ENCODE measurements at regions not wholly inside any gene's neighbourhood (a gene's known extent, or its start where the extent isn't known, plus 50 kb on each side); places are given as distances from the start of the nearest gene placed in this dataset.
"Not testable (repeated sequence)": the region's sequence is repeated elsewhere in the genome, so short reads cannot be mapped to it uniquely, and the experiment has no call there.

DNA sequence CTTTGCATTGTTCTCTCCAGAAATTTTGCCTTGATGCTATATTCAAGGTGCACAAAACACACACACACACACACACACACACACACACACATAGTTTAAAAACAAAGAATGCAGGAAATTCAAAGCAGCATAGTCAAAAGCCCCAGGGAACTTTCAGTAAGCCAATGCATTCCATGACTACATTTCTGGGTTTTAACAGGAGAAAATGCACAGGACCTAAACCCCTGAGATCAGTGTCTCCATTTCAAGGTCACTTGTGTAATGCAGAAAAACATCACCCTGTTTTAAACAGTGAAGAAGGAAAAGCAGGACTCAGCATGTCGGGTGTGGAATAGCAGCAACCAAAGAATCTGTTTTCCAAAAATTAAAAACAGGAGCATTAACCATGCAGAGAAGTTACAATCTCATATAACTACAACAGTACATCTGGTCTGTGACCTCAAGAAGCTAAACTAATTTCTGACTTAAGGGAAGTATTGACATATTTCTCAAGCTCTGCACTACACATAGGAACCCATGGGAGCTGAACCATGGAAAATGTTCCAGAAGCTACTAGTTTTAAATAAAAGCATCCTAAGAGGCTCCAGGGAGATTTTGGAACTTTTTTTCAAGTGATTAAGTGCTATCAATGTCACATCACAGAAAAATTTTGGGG lies 296.7 kb downstream of the HINT1 start:
- no peaks in the 10 kb centered on the region for H3K27me3 ChIP-seq
- no peak overlapping the region for H3K27ac ChIP-seq
- DNase-seq (no peak), ATAC-seq (no peak), FAIRE-seq (no peak)
- TF ChIP-seq, protein P1, sequence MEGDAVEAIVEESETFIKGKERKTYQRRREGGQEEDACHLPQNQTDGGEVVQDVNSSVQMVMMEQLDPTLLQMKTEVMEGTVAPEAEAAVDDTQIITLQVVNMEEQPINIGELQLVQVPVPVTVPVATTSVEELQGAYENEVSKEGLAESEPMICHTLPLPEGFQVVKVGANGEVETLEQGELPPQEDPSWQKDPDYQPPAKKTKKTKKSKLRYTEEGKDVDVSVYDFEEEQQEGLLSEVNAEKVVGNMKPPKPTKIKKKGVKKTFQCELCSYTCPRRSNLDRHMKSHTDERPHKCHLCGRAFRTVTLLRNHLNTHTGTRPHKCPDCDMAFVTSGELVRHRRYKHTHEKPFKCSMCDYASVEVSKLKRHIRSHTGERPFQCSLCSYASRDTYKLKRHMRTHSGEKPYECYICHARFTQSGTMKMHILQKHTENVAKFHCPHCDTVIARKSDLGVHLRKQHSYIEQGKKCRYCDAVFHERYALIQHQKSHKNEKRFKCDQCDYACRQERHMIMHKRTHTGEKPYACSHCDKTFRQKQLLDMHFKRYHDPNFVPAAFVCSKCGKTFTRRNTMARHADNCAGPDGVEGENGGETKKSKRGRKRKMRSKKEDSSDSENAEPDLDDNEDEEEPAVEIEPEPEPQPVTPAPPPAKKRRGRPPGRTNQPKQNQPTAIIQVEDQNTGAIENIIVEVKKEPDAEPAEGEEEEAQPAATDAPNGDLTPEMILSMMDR (IDR thresholded peaks at IDR 0.05): no peak
- no peaks in the 10 kb centered on the region for H3K36me3 ChIP-seq
- no peaks in the 10 kb centered on the region for H3K9me3 ChIP-seq
- H3K4me3 ChIP-seq: no peak overlapping the region
- intact Hi-C loops (cut with DNase I): no loop called here
- H3K4me1 ChIP-seq: no peaks in the 10 kb centered on the region
- WGBS, 2 donors: 54 to 55% methylated on average over 1 of the region's 1 CpG

DNA sequence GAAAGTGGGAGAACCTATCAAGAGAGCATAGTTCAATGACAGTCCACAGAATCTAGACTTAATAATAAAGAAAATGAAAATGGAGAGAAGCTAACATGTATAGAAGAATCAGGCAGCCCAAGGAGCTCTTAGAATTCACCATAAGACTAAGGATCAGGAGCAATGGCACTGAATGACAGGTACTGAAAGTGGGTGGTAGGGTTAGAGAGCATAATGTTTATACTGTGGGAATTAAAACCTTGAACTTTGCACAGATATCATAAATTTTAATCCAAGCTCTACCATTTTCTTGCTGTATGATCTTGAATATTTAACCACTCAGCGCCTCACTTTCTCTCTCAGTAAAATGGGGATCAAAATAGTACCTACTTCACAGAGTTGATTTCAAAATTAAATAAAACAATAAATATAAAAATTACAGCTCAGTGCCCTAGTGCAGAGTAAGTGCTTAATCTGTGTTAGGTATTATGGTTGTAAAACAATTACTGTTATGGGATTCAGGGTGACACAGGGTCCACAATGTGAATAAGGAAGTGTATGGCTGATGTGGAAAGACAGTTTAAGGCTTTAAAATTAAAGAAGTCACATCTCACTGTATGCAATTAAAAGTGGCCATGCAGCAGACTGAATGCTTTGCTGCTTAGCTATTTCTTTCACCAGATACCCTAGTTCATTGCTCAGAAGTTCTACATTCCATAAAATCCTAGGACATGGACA lies 319.8 kb downstream of the HINT1 start:
- intact Hi-C loops (cut with DNase I): no loop called here
- no peaks in the 10 kb centered on the region for H3K27me3 ChIP-seq
- ATAC-seq (no peak), DNase-seq (no peak), FAIRE-seq (no peak)
- 63 to 77% methylated on average over 1 of the region's 1 CpG for WGBS, 2 donors
- no peaks in the 10 kb centered on the region for H3K9me3 ChIP-seq
- no peaks in the 10 kb centered on the region for H3K36me3 ChIP-seq
- TF ChIP-seq, protein P1 (IDR thresholded peaks at IDR 0.05): no peak
- H3K4me3 ChIP-seq: no peak overlapping the region
- H3K27ac ChIP-seq: no peak overlapping the region
- H3K4me1 ChIP-seq: no peaks in the 10 kb centered on the region

DNA sequence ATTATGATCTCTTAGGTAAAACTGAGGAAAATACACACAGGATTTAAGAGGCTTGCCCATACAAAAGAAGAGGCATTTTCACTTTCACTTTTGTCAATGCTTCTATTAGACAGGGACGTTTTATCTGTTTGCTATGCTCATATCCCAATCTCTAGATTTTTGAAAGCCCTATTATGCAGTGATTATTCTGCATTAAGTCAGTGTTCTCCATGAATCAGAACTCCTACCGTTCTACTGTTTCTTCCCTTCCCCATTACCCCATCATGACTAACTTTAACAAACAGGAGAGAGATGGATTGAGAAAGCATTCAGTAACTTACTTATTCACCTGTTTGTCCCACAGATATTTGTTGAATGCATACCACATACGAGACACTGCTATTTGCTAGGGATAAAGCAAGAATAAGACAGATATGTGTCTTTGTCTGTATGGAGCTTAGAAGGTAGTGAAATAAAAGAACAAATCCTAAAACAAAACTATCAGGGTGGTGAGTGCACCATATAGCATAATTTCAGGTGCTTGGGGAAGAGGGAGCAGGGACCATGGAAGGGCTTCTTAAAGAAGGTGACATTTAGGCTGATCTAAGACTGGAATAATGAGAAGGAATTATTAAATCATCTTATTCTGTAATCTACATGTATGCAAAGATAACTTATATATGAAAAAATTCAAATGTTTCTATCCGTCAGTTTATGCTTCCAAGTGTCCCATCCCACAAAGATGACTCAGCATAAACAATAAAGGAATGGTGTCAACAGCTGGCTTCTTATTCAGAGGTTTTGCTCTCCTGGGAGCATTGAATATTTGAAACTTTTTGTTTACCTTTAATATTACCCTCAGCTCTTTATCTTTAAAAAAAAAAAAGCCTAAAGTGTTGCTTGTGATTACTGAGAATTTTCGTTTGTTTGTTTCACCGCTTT lies 328.1 kb downstream of the HINT1 start:
- FAIRE-seq: peak; percentile 34
- ATAC-seq: peak in 3 of 4 donors; percentile 31 to 70 (median 67)
- no peak for DNase-seq
- no peak overlapping the region for H3K27ac ChIP-seq
- TF ChIP-seq, protein P1 (IDR thresholded peaks at IDR 0.05): no peak
- intact Hi-C loops (cut with DNase I): no loop called here
- H3K4me3 ChIP-seq: peak overlapping the region in 1 of 4 donors; percentile 32
- no peaks in the 10 kb centered on the region for H3K4me1 ChIP-seq
- H3K9me3 ChIP-seq: no peaks in the 10 kb centered on the region
- 30 to 31% methylated on average over 6 of the region's 6 CpGs for WGBS, 2 donors
- no peaks in the 10 kb centered on the region for H3K27me3 ChIP-seq
- no peaks in the 10 kb centered on the region for H3K36me3 ChIP-seq

DNA sequence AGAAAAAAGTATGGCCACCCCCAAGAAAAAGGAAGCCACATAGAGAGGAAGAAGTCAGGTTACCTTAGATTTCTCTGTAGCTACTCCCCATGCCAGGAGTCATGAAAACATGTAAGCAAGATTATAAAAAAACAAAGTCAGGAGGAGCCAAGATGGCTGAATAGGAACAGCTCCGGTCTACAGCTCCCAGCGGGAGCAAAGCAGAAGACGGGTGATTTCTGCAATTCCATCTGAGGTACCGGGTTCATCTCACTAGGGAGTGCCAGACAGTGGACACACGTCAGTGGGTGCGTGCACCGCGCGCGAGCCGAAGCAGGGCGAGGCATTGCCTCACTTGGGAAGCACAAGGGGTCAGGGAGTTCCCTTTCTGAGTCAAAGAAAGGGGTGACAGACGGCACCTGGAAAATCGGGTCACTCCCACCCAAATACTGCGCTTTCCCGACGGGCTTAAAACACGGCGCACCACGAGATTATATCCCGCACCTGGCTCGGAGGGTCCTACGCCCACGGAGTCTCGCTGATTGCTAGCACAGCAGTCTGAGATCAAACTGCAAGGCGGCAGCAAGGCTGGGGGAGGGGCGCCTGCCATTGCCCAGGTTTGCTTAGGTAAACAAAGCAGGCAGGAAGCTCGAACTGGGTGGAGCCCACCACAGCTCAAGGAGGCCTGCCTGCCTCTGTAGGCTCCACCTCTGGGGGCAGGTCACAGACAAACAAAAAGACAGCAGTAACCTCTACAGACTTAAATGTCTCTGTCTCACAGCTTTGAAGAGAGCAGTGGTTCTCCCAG lies 347.3 kb downstream of the HINT1 start:
- intact Hi-C loops (cut with DNase I): not testable (repeated sequence)

DNA sequence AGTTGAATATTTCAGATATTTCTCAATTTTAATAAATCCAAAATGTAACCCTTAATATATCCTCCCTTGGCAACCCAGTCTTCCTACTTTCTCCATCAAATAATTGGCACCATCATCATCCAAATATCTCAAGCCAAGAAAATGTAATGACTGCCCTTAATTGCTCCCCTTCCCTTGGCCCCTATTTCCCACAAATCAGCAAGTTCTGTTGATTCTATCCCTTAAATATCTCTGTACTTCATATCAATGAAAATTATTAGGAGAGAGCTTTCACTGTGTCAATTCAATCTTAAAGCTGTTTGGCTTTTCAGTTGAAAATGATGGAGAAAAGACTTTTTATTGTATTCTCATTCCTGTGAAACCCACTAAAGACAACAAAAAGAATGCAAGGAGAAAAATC lies 349.8 kb downstream of the HINT1 start:
- no peaks in the 10 kb centered on the region for H3K27me3 ChIP-seq
- no peaks in the 10 kb centered on the region for H3K36me3 ChIP-seq
- FAIRE-seq (no peak), DNase-seq (no peak), ATAC-seq (no peak)
- intact Hi-C loops (cut with DNase I): no loop called here
- H3K9me3 ChIP-seq: no peaks in the 10 kb centered on the region
- H3K4me3 ChIP-seq: no peak overlapping the region
- TF ChIP-seq, protein P1 (IDR thresholded peaks at IDR 0.05): no peak
- H3K27ac ChIP-seq: no peak overlapping the region
- H3K4me1 ChIP-seq: no peaks in the 10 kb centered on the region

More for the DNA sequence above, 347.3 kb downstream of the HINT1 start:
- not testable (repeated sequence) for H3K27ac ChIP-seq, DNase-seq, ATAC-seq, H3K36me3 ChIP-seq, H3K27me3 ChIP-seq, H3K4me1 ChIP-seq, H3K4me3 ChIP-seq, H3K9me3 ChIP-seq, FAIRE-seq
- WGBS, 2 donors: 81 to 91% methylated on average over 21 to 28 of the region's 28 CpGs

Data from pancreas (tissue), 10 donors.